A673 (cell line): ENCODE measurements at regions not wholly inside any gene's neighbourhood (a gene's known extent, or its start where the extent isn't known, plus 50 kb on each side); places are given as distances from the start of the nearest gene placed in this dataset.
"Not testable (repeated sequence)": the region's sequence is repeated elsewhere in the genome, so short reads cannot be mapped to it uniquely, and the experiment has no call there.

ENCODE experiments used
- EZH2 ChIP-seq: fragments of 200-600 bp; sonication (generic); IDR thresholded peaks from 2 replicates; pipeline ENCODE4 v1.6.1; 2017; ENCODE audit warnings: borderline replicate concordance, low read depth, mild to moderate bottlenecking, mixed read lengths, antibody characterized with exemption, low read length; ENCODE audit not compliant: poor library complexity, severe bottlenecking
- TF ChIP-seq, protein P1 (sequence below): fragments of 300-800, 200-600 bp; sonication (generic); conservative IDR thresholded peaks from 2 replicates; pipeline ENCODE4 v1.5.1; 2017; ENCODE audit warnings: low read depth, mild to moderate bottlenecking, antibody characterized with exemption, low read length, moderate library complexity, mixed read lengths

- TF ChIP-seq, protein P1, sequence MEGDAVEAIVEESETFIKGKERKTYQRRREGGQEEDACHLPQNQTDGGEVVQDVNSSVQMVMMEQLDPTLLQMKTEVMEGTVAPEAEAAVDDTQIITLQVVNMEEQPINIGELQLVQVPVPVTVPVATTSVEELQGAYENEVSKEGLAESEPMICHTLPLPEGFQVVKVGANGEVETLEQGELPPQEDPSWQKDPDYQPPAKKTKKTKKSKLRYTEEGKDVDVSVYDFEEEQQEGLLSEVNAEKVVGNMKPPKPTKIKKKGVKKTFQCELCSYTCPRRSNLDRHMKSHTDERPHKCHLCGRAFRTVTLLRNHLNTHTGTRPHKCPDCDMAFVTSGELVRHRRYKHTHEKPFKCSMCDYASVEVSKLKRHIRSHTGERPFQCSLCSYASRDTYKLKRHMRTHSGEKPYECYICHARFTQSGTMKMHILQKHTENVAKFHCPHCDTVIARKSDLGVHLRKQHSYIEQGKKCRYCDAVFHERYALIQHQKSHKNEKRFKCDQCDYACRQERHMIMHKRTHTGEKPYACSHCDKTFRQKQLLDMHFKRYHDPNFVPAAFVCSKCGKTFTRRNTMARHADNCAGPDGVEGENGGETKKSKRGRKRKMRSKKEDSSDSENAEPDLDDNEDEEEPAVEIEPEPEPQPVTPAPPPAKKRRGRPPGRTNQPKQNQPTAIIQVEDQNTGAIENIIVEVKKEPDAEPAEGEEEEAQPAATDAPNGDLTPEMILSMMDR = not testable (repeated sequence)
- not testable (repeated sequence) for TF ChIP-seq EZH2
These were observed 220.0 kb upstream of the NOTCH2NLA start for GRCh38 chr1:146448877-146449246.
